Chondrocyte (in vitro differentiated cells): ENCODE measurements at regions not wholly inside any gene's neighbourhood (a gene's known extent, or its start where the extent isn't known, plus 50 kb on each side); places are given as distances from the start of the nearest gene placed in this dataset.

Experiments used
- DNase-seq: peaks from one replicate; pipeline ENCODE4 v3.0.0; 2021; ENCODE audit warnings: mixed read lengths, low spot score
- H3K27ac Mint-ChIP-seq: one replicate; pipeline ENCODE4 v1.8.0; 2021; ENCODE audit warnings: mild to moderate bottlenecking, moderate library complexity, mixed read lengths; ENCODE audit not compliant: unreplicated experiment
- H3K27me3 Mint-ChIP-seq: 2 replicates; pipeline ENCODE4 v1.8.0; 2021; ENCODE audit warnings: low read depth, mixed read lengths
- H3K36me3 Mint-ChIP-seq: 2 replicates; pipeline ENCODE4 v1.8.0; 2021; ENCODE audit warnings: low read depth, mixed read lengths
- H3K4me1 Mint-ChIP-seq: 2 replicates; pipeline ENCODE4 v1.8.0; 2021; ENCODE audit warnings: low read depth, mild to moderate bottlenecking, mixed read lengths
- H3K4me3 Mint-ChIP-seq: one replicate; pipeline ENCODE4 v1.8.0; 2021; ENCODE audit warnings: mild to moderate bottlenecking, moderate library complexity, mixed read lengths; ENCODE audit not compliant: unreplicated experiment
- H3K9me3 Mint-ChIP-seq: 2 replicates; pipeline ENCODE4 v1.8.0; 2021; ENCODE audit warnings: low read depth, mixed read lengths
- CTCF ChIP-seq: fragments of 200-600 bp; sonication (generic); IDR thresholded peaks from 2 replicates; pipeline ENCODE4 v1.5.0; 2021; ENCODE audit warnings: antibody characterized with exemption, mild to moderate bottlenecking, moderate library complexity

GRCh38 chr11:16430674-16431073, 74.3 kb upstream of the SOX6 start:
- Mint-ChIP-seq H3K27ac (no peak overlapping the region), H3K4me3 (no peak overlapping the region), H3K27me3 (no peaks in the 10 kb centered on the region), H3K4me1 (peaks cover 6% of the 10 kb centered on the region), H3K36me3 (peaks cover 18% of the 10 kb centered on the region), H3K9me3 (peaks cover 28% of the 10 kb centered on the region)
- DNase-seq = no peak
- no peak for TF ChIP-seq CTCF

GRCh38 chr11:16421826-16422225, 65.5 kb upstream of the SOX6 start:
- H3K9me3 Mint-ChIP-seq = peaks cover 2% of the 10 kb centered on the region
- no peak for DNase-seq
- no peak for TF ChIP-seq CTCF
- peaks cover 4% of the 10 kb centered on the region for H3K36me3 Mint-ChIP-seq
- H3K4me3 Mint-ChIP-seq = no peak overlapping the region
- no peaks in the 10 kb centered on the region for H3K27me3 Mint-ChIP-seq
- H3K27ac Mint-ChIP-seq = no peak overlapping the region
- peaks cover 23% of the 10 kb centered on the region for H3K4me1 Mint-ChIP-seq

- Mint-ChIP-seq H3K27me3 (no peaks in the 10 kb centered on the region), H3K36me3 (peaks cover 2% of the 10 kb centered on the region)
These were observed 62.2 kb upstream of the SOX6 start for GRCh38 chr11:16418428-16419097.

GRCh38 chr11:16412525-16413172, 56.3 kb upstream of the SOX6 start:
- no peak for DNase-seq

More at GRCh38 chr11:16418428-16419097, 62.2 kb upstream of the SOX6 start:
- Mint-ChIP-seq H3K4me3 (no peak overlapping the region), H3K9me3 (no peaks in the 10 kb centered on the region), H3K27ac (no peak overlapping the region), H3K4me1 (peaks cover 23% of the 10 kb centered on the region)
- TF ChIP-seq CTCF = no peak
- no peak for DNase-seq

GRCh38 chr11:16410479-16410878, 54.1 kb upstream of the SOX6 start:
- Mint-ChIP-seq H3K4me3 (no peak overlapping the region), H3K27me3 (no peaks in the 10 kb centered on the region), H3K36me3 (no peaks in the 10 kb centered on the region), H3K4me1 (peaks cover 7% of the 10 kb centered on the region), H3K9me3 (no peaks in the 10 kb centered on the region), H3K27ac (no peak overlapping the region)
- DNase-seq = no peak
- TF ChIP-seq CTCF = no peak

More at GRCh38 chr11:16412525-16413172, 56.3 kb upstream of the SOX6 start:
- Mint-ChIP-seq H3K9me3 (no peaks in the 10 kb centered on the region), H3K4me3 (no peak overlapping the region), H3K4me1 (no peaks in the 10 kb centered on the region), H3K36me3 (peaks cover 2% of the 10 kb centered on the region), H3K27me3 (no peaks in the 10 kb centered on the region), H3K27ac (no peak overlapping the region)
- no peak for TF ChIP-seq CTCF
